Stimulated activated CD8-positive, alpha-beta memory T cell treated with anti-CD3 and anti-CD28 coated beads, Interleukin-15, amount 100 ng/mL, for 24 hours (primary cell): ENCODE measurements at regions not wholly inside any gene's neighbourhood (a gene's known extent, or its start where the extent isn't known, plus 50 kb on each side); places are given as distances from the start of the nearest gene placed in this dataset.
"Not testable (repeated sequence)": the region's sequence is repeated elsewhere in the genome, so short reads cannot be mapped to it uniquely, and the experiment has no call there.

Experiments
- DNase-seq: peaks from one replicate; pipeline ENCODE4 v3.0.0-alpha.2; 2020; ENCODE audit warnings: low read depth

- no peak for DNase-seq
Observed at GRCh38 chr2:11877764-11878163, 131.3 kb downstream of the LPIN1 start.

GRCh38 chr2:11885253-11885652 is 138.8 kb downstream of the LPIN1 start:
- DNase-seq, result not testable (repeated sequence)

GRCh38 chr2:11886899-11887298 is 140.5 kb downstream of the LPIN1 start:
- DNase-seq, result not testable (repeated sequence)

GRCh38 chr2:11889101-11889850 is 142.8 kb downstream of the LPIN1 start:
- DNase-seq, result no peak

- DNase-seq, result no peak
Observed at GRCh38 chr2:11889854-11890253, 143.4 kb downstream of the LPIN1 start.

- no peak for DNase-seq
Observed at GRCh38 chr2:11891028-11891427, 144.6 kb downstream of the LPIN1 start.

GRCh38 chr2:11891671-11892440 is 145.4 kb downstream of the LPIN1 start:
- no peak for DNase-seq

- DNase-seq, result no peak
Observed at GRCh38 chr2:11896386-11896785, 150.0 kb downstream of the LPIN1 start.

- DNase-seq, result no peak
Observed at GRCh38 chr2:11898576-11898975, 152.1 kb downstream of the LPIN1 start.

GRCh38 chr2:11899264-11899818 is 152.9 kb downstream of the LPIN1 start:
- no peak for DNase-seq

- DNase-seq, result not testable (repeated sequence)
Observed at GRCh38 chr2:11900891-11901290, 154.5 kb downstream of the LPIN1 start.

- no peak for DNase-seq
Observed at GRCh38 chr2:11901351-11902069, 155.1 kb downstream of the LPIN1 start.

GRCh38 chr2:11903085-11903606 is 156.7 kb downstream of the LPIN1 start:
- DNase-seq, result no peak

- DNase-seq, result no peak
Observed at GRCh38 chr2:11904029-11904428, 157.6 kb downstream of the LPIN1 start.

GRCh38 chr2:11904941-11905340 is 158.5 kb downstream of the LPIN1 start:
- no peak for DNase-seq

GRCh38 chr2:11907190-11907589 is 160.8 kb downstream of the LPIN1 start:
- no peak for DNase-seq

- no peak for DNase-seq
Observed at GRCh38 chr2:11910971-11911370, 164.5 kb downstream of the LPIN1 start.

- no peak for DNase-seq
Observed at GRCh38 chr2:11912980-11913379, 166.5 kb downstream of the LPIN1 start.

- DNase-seq, result no peak
Observed at GRCh38 chr2:11914455-11914854, 168.0 kb downstream of the LPIN1 start.

- no peak for DNase-seq
Observed at GRCh38 chr2:11915650-11916049, 169.2 kb downstream of the LPIN1 start.

- DNase-seq, result no peak
Observed at GRCh38 chr2:11919953-11920352, 173.5 kb downstream of the LPIN1 start.

GRCh38 chr2:11920993-11921583 is 174.7 kb downstream of the LPIN1 start:
- no peak for DNase-seq
